ENCODE measurements at regions not wholly inside any gene's neighbourhood (a gene's known extent, or its start where the extent isn't known, plus 50 kb on each side); places are given as distances from the start of the nearest gene placed in this dataset.

- TF ChIP-seq POLR2A (IDR thresholded peaks at IDR 0.05; ENCODE audit: extremely low read depth, insufficient read length) (no peak), CTCF (IDR thresholded peaks at IDR 0.05; ENCODE audit: low read depth, low read length) (no peak), MAX (IDR thresholded peaks at IDR 0.05; ENCODE audit: low read depth, low read length) (no peak), MYC (IDR thresholded peaks at IDR 0.05; ENCODE audit: low read depth, low read length) (no peak)
These were observed 160.3 kb upstream of the CDYL start for GRCh38 chr6:4615891-4616290.
